Rectal smooth muscle tissue (tissue), 1 donor: ENCODE measurements at regions not wholly inside any gene's neighbourhood (a gene's known extent, or its start where the extent isn't known, plus 50 kb on each side); places are given as distances from the start of the nearest gene placed in this dataset.

Source experiments
- H3K27ac ChIP-seq: one replicate; pipeline ENCODE4 v1.7.0; 2013; ENCODE audit warnings: low read depth, low read length, inconsistent platforms
- H3K27me3 ChIP-seq: one replicate; pipeline ENCODE4 v1.7.0; 2013; ENCODE audit warnings: low read length; ENCODE audit not compliant: control insufficient read depth, insufficient read depth
- H3K36me3 ChIP-seq: one replicate; pipeline ENCODE4 v1.7.0; 2013; ENCODE audit warnings: low read length; ENCODE audit not compliant: control insufficient read depth, insufficient read depth
- H3K4me1 ChIP-seq: one replicate; pipeline ENCODE4 v1.7.0; 2013; ENCODE audit warnings: low read length; ENCODE audit not compliant: control insufficient read depth, insufficient read depth
- H3K4me3 ChIP-seq: one replicate; pipeline ENCODE4 v1.7.0; 2013; ENCODE audit warnings: low read length
- H3K9ac ChIP-seq: one replicate; pipeline ENCODE4 v1.7.0; 2013; ENCODE audit warnings: low read length

- no peak overlapping the region for H3K9ac ChIP-seq
- no peak overlapping the region for H3K4me3 ChIP-seq
- H3K36me3 ChIP-seq: no peaks in the 10 kb centered on the region
- peaks cover 4% of the 10 kb centered on the region for H3K4me1 ChIP-seq
- no peaks in the 10 kb centered on the region for H3K27me3 ChIP-seq
- no peak overlapping the region for H3K27ac ChIP-seq
Measured at GRCh38 chr20:18973529-18974173, 160.1 kb downstream of the SCP2D1 start.

DNA sequence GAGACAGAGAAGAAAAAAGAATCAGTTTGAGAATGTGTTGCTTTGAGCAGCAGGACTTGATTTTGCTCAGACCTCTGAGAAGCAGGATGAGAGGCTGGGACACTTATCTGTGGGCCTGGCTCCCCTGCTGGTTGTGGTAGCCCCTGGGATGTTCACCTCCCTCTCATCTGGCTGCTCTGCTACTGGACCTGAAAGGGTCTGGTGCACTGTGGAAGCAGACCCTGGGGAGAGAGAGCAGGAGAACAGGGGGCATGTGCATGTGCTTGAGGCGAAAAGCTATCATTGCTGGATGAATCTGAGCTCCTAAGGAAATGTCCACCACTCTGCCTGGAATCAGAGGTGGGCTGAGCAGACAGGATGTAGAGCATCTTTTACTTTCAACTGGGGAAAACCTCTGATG lies 161.1 kb downstream of the SCP2D1 start:
- no peaks in the 10 kb centered on the region for H3K27me3 ChIP-seq
- H3K9ac ChIP-seq: no peak overlapping the region
- H3K4me3 ChIP-seq: no peak overlapping the region
- H3K4me1 ChIP-seq: peaks cover 4% of the 10 kb centered on the region
- no peaks in the 10 kb centered on the region for H3K36me3 ChIP-seq
- H3K27ac ChIP-seq: no peak overlapping the region

DNA sequence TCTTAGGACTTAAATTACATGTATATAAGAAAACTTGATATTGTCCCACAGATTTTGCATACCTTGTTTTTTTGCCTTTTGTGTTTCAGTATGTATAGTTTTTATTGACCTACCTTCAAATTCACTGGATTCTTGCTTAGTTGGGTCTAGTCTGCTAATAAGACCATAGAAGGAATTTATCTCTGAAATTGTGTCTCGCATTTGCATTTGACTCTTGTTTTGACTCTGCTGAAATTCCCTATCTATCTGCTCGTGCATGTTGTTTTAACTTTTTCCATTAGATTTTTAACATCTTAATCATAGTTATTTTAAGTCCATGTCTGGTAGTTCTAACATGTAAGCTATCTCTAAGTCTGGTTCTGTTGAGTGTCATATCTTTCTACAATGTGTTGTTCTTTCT lies 163.9 kb downstream of the SCP2D1 start:
- no peaks in the 10 kb centered on the region for H3K36me3 ChIP-seq
- H3K27me3 ChIP-seq: no peaks in the 10 kb centered on the region
- no peak overlapping the region for H3K9ac ChIP-seq
- peaks cover 4% of the 10 kb centered on the region for H3K4me1 ChIP-seq
- H3K4me3 ChIP-seq: no peak overlapping the region
- H3K27ac ChIP-seq: no peak overlapping the region

- H3K9ac ChIP-seq: no peak overlapping the region
- H3K4me3 ChIP-seq: no peak overlapping the region
Measured at GRCh38 chr20:18978311-18978710, 164.7 kb downstream of the SCP2D1 start.

DNA sequence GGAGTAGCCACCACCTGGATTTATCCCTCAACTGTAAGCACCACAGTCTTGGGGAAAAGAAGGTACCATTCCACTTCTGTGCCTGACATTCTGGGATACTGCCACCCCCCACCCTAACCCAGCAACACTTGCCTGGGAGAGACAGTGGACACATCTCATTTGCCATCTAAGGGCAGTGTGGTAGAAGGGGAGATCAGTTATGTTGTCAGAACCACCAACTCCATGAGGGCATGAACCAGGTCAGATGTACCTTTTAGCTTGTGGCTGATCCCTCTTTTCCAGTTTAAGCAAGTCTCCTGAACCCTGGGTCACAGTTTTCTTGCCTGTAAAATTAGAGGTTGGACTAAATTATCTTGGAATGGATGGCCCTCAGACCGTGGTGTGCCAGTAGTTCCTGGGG lies 165.5 kb downstream of the SCP2D1 start:
- Histone ChIP-seq H3K36me3 (no peaks in the 10 kb centered on the region), H3K9ac (no peak overlapping the region), H3K27me3 (no peaks in the 10 kb centered on the region), H3K4me1 (peaks cover under 1% of the 10 kb centered on the region), H3K27ac (no peak overlapping the region), H3K4me3 (no peak overlapping the region)

More at GRCh38 chr20:18978311-18978710, 164.7 kb downstream of the SCP2D1 start:
- Histone ChIP-seq H3K27ac (no peak overlapping the region), H3K36me3 (no peaks in the 10 kb centered on the region), H3K27me3 (no peaks in the 10 kb centered on the region), H3K4me1 (no peaks in the 10 kb centered on the region)

DNA sequence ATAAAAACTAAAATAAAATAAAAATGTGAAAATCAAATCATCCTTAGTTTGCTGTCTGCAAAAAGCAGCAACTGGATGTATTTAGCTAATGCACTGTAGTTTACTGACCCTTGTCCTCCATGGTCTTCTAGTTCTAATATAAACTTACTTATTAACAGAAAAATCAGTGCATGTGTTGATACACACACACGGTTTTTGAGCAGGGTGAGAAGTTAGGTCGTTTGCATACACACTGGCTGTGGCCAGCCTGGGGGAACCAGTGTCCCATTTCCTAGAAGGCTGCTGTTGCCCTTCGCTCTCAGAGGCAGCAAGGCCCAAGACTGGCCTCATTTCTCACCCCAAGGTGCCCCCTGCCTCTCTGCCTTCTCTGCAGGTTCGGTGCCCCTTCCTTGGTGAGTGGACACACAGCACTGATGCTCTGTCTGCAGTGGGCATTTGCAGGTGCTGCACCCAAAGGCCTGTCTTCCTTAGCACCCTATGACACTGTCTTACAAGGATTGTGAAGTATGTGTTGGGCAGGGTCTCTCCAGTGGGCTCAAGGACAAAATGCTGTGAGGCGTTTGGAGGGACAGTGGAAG lies 168.5 kb downstream of the SCP2D1 start:
- no peak overlapping the region for H3K4me3 ChIP-seq
- H3K4me1 ChIP-seq: peaks cover 5% of the 10 kb centered on the region
- H3K27me3 ChIP-seq: no peaks in the 10 kb centered on the region
- H3K36me3 ChIP-seq: no peaks in the 10 kb centered on the region
- no peak overlapping the region for H3K27ac ChIP-seq
- H3K9ac ChIP-seq: no peak overlapping the region

- Histone ChIP-seq H3K4me1 (peaks cover 8% of the 10 kb centered on the region), H3K27me3 (no peaks in the 10 kb centered on the region), H3K9ac (no peak overlapping the region), H3K27ac (no peak overlapping the region), H3K36me3 (no peaks in the 10 kb centered on the region), H3K4me3 (no peak overlapping the region)
Measured at GRCh38 chr20:18983796-18984195, 170.2 kb downstream of the SCP2D1 start.

DNA sequence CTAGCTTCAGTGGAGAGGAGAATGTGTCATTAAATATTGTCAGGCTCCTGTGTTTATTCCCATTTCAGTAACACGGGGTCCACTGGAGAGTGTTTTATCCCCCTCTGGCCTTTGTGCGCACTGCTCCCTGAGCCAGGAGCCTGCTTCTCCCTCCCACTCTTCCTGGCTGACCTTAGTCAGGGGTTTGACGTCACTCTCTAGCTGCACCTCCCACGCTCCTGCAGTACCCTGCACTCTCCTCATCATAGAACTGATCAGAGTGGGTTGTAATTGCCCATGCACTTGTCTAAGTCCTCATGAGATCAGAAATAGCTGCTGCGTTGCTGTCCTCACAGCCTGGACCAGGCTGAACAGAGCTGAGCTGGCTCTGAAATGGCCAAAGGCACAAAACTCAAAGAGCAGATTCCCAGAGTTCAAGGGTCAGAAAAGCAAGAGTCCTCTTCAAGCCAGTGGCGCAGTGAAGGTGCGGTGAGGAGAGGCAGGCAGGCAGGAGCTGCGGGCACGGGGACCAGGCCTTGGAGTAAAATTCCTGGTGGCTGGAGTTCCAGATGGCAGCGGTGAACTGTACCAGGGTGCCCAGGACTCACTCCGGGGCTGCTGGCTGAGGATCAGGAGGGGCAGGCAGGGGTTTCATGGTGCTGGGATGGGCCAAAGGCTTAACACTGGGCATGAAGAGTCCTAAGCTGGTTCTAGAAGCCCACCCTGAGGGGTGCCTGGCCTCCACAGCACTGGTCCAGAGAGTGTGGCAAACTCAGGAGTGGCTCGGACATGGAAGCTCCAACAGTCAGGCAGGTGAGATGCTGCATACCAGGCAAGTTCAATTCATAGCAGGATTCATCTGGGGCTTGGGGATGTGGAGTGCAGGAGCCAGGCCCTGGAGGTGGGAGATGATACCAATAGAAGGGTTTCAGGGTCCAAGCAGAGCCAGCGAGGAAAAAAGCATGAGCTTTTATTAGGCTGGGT lies 170.9 kb downstream of the SCP2D1 start:
- Histone ChIP-seq H3K27ac (peak overlapping the region; percentile 11), H3K9ac (no peak overlapping the region), H3K27me3 (no peaks in the 10 kb centered on the region), H3K4me1 (peaks cover 8% of the 10 kb centered on the region), H3K36me3 (no peaks in the 10 kb centered on the region), H3K4me3 (no peak overlapping the region)

GRCh38 chr20:18985551-18985950 lies 172.0 kb downstream of the SCP2D1 start:
- Histone ChIP-seq H3K4me3 (no peak overlapping the region), H3K27me3 (no peaks in the 10 kb centered on the region), H3K36me3 (no peaks in the 10 kb centered on the region), H3K27ac (no peak overlapping the region), H3K4me1 (peaks cover 11% of the 10 kb centered on the region), H3K9ac (no peak overlapping the region)

- Histone ChIP-seq H3K4me1 (peaks cover 11% of the 10 kb centered on the region), H3K36me3 (no peaks in the 10 kb centered on the region), H3K27me3 (no peaks in the 10 kb centered on the region), H3K9ac (no peak overlapping the region), H3K27ac (peak overlapping the region; percentile 59), H3K4me3 (no peak overlapping the region)
Measured at GRCh38 chr20:18986146-18986830, 172.7 kb downstream of the SCP2D1 start.

DNA sequence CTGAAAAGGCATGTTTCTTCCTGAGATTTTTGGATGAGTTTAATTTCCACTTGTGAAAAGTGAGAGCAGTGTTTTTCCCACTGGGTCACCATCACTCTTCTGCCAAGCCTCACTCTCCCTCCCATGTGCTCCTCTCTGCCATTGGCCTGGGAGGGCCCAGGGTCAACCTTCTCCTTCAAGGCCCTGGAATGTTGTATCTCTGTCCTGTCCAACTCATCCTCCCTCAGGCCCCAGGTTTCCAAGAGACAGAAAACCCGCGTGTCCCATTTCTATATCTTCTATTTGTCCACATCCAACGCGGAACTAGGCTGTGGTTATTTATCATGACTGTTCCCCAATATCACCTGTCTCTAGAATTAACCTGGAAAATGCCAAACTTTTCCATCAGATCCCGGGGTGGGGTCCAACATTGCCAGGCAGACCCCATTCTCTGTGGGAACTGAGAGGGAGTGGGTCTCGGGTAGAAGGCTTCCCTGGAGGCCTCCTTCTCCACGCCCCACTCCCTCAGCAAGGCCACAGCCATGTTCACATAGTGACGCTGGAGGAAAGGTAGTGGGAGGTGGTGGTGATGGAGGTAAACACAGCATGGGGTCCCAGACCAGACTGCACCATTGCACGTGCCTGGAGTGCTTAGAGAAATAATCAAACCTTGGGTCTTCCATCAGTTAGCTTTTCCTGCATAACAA lies 173.5 kb downstream of the SCP2D1 start:
- Histone ChIP-seq H3K36me3 (no peaks in the 10 kb centered on the region), H3K4me3 (no peak overlapping the region), H3K27ac (peak overlapping the region; percentile 59), H3K4me1 (peaks cover 11% of the 10 kb centered on the region), H3K27me3 (no peaks in the 10 kb centered on the region), H3K9ac (no peak overlapping the region)
